ENCODE measurements at regions not wholly inside any gene's neighbourhood (a gene's known extent, or its start where the extent isn't known, plus 50 kb on each side); places are given as distances from the start of the nearest gene placed in this dataset.

DNA sequence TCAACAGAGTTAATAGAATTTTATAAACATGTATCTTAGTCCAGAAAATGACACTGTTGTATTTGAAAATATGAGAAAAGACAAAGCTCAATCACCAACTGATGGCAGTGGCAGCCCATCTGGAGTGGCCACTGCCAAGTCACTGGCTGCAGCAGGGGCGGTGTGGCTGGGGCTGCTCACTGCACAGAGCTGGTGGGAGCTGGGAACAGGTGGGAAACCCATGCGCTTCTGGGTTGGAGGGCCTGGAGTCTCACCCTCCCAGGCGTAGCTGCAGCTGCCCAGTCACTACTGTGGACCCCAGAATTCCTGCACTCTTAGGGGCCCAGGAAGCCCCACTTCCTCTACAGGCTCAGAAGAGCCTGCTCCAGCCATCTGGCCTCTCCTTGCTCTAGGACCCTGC is 251.8 kb upstream of the NDST4 start:
- no peak overlapping the region for H2AFZ ChIP-seq (ENCODE audit: low read length)
- H3K79me2 ChIP-seq (ENCODE audit: insufficient read depth, low read length) = no peaks in the 10 kb centered on the region
- DNase-seq (ENCODE audit: insufficient read length, low spot score, missing footprints) = no peak
- no peaks in the 10 kb centered on the region for H3K4me1 ChIP-seq (ENCODE audit: insufficient read depth, low read length)
- no peak overlapping the region for H3K4me2 ChIP-seq (ENCODE audit: insufficient read depth, low read length)
- H3K36me3 ChIP-seq (ENCODE audit: insufficient read depth, low read length) = no peaks in the 10 kb centered on the region
- TF ChIP-seq, protein P1, sequence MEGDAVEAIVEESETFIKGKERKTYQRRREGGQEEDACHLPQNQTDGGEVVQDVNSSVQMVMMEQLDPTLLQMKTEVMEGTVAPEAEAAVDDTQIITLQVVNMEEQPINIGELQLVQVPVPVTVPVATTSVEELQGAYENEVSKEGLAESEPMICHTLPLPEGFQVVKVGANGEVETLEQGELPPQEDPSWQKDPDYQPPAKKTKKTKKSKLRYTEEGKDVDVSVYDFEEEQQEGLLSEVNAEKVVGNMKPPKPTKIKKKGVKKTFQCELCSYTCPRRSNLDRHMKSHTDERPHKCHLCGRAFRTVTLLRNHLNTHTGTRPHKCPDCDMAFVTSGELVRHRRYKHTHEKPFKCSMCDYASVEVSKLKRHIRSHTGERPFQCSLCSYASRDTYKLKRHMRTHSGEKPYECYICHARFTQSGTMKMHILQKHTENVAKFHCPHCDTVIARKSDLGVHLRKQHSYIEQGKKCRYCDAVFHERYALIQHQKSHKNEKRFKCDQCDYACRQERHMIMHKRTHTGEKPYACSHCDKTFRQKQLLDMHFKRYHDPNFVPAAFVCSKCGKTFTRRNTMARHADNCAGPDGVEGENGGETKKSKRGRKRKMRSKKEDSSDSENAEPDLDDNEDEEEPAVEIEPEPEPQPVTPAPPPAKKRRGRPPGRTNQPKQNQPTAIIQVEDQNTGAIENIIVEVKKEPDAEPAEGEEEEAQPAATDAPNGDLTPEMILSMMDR (IDR thresholded peaks at IDR 0.05; ENCODE audit: extremely low read depth, low read depth, low read length) = no peak
- no peak overlapping the region for H3K4me3 ChIP-seq (ENCODE audit: insufficient read depth, low read length)
- H4K20me1 ChIP-seq (ENCODE audit: insufficient read depth, low read length) = no peaks in the 10 kb centered on the region
- H3K27me3 ChIP-seq (ENCODE audit: insufficient read depth, low read length) = no peaks in the 10 kb centered on the region
- peaks cover 4% of the 10 kb centered on the region for H3K9me3 ChIP-seq (ENCODE audit: low read depth, low read length)
- H3K27ac ChIP-seq (ENCODE audit: low read depth, low read length) = no peak overlapping the region

DNA sequence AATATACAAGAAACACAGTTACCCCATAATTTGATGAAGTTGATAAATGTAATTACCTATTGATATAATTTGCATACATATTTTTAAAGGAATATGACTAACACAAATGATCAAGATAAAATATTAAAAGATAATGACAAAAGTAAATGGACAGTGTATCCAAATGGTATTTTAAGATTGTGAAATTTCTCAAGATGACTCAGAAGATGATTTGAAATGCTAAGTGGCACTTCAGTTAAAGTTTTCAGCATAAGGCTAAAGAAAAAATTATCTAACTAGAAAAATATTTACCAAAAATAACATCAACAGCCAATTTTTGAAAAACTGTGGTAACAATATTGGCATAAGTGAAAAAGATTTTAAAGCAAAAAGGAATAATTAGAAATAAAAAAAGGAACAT is 248.4 kb upstream of the NDST4 start:
- no peaks in the 10 kb centered on the region for H3K4me1 ChIP-seq (ENCODE audit: insufficient read depth, low read length)
- TF ChIP-seq, protein P1 (IDR thresholded peaks at IDR 0.05; ENCODE audit: extremely low read depth, low read depth, low read length) = no peak
- DNase-seq (ENCODE audit: insufficient read length, low spot score, missing footprints) = no peak
- no peaks in the 10 kb centered on the region for H3K27me3 ChIP-seq (ENCODE audit: insufficient read depth, low read length)
- no peak overlapping the region for H3K4me3 ChIP-seq (ENCODE audit: insufficient read depth, low read length)
- peaks cover 5% of the 10 kb centered on the region for H3K9me3 ChIP-seq (ENCODE audit: low read depth, low read length)
- H3K4me2 ChIP-seq (ENCODE audit: insufficient read depth, low read length) = no peak overlapping the region
- H3K27ac ChIP-seq (ENCODE audit: low read depth, low read length) = no peak overlapping the region
- no peaks in the 10 kb centered on the region for H4K20me1 ChIP-seq (ENCODE audit: insufficient read depth, low read length)
- no peaks in the 10 kb centered on the region for H3K79me2 ChIP-seq (ENCODE audit: insufficient read depth, low read length)
- no peaks in the 10 kb centered on the region for H3K36me3 ChIP-seq (ENCODE audit: insufficient read depth, low read length)
- no peak overlapping the region for H2AFZ ChIP-seq (ENCODE audit: low read length)

DNA sequence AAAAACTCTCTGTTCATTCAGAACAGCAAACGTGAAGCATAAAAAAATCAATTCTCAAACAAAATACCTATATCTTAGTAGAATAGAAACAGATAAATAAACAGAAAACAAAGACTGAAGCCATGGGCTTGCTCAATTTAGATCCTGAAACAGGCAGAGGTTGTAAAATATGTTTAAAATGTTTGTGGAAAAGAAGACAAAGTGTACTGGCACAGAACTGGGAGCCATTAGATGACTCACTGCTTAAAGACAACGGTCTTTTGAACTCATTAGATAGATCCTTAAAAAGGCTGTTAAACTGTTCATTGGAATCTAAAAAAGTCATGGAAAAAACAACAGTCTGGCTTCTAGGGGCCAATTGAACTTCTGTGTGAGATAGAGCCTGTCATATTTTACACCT is 247.0 kb upstream of the NDST4 start:
- no peak for DNase-seq (ENCODE audit: insufficient read length, low spot score, missing footprints)
- Histone ChIP-seq H3K9me3 (ENCODE audit: low read depth, low read length) (peaks cover 6% of the 10 kb centered on the region), H4K20me1 (ENCODE audit: insufficient read depth, low read length) (no peaks in the 10 kb centered on the region), H3K4me1 (ENCODE audit: insufficient read depth, low read length) (no peaks in the 10 kb centered on the region), H3K4me2 (ENCODE audit: insufficient read depth, low read length) (no peak overlapping the region), H3K27ac (ENCODE audit: low read depth, low read length) (no peak overlapping the region), H3K79me2 (ENCODE audit: insufficient read depth, low read length) (no peaks in the 10 kb centered on the region), H2AFZ (ENCODE audit: low read length) (no peak overlapping the region), H3K27me3 (ENCODE audit: insufficient read depth, low read length) (no peaks in the 10 kb centered on the region), H3K36me3 (ENCODE audit: insufficient read depth, low read length) (no peaks in the 10 kb centered on the region), H3K4me3 (ENCODE audit: insufficient read depth, low read length) (no peak overlapping the region)
- TF ChIP-seq, protein P1 (IDR thresholded peaks at IDR 0.05; ENCODE audit: extremely low read depth, low read depth, low read length) = no peak

DNA sequence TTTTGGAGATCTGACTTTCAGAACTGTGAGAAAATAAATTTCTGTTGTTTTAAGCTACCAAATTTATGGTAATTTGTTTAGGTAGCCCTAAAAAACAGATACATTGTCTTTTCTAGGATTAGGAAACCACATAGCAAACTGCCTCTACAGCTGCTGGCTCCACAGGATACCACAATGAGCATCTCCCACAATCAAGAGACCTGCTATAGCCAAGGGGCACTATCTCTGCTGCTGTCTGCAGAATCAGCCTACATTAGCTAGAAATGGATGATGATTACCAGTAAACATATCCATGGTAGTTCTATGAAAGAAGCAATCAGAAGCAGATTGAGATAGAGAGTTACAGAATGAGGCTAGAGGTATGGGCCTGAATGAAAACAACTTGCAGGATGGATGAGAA is 244.4 kb upstream of the NDST4 start:
- Histone ChIP-seq H2AFZ (ENCODE audit: low read length) (no peak overlapping the region), H3K4me3 (ENCODE audit: insufficient read depth, low read length) (no peak overlapping the region), H4K20me1 (ENCODE audit: insufficient read depth, low read length) (no peaks in the 10 kb centered on the region), H3K4me2 (ENCODE audit: insufficient read depth, low read length) (no peak overlapping the region), H3K4me1 (ENCODE audit: insufficient read depth, low read length) (no peaks in the 10 kb centered on the region), H3K36me3 (ENCODE audit: insufficient read depth, low read length) (no peaks in the 10 kb centered on the region), H3K27me3 (ENCODE audit: insufficient read depth, low read length) (no peaks in the 10 kb centered on the region), H3K27ac (ENCODE audit: low read depth, low read length) (no peak overlapping the region), H3K9me3 (ENCODE audit: low read depth, low read length) (peaks cover 11% of the 10 kb centered on the region), H3K79me2 (ENCODE audit: insufficient read depth, low read length) (no peaks in the 10 kb centered on the region)
- TF ChIP-seq, protein P1 (IDR thresholded peaks at IDR 0.05; ENCODE audit: extremely low read depth, low read depth, low read length) = no peak
- no peak for DNase-seq (ENCODE audit: insufficient read length, low spot score, missing footprints)

Measured in osteoblast (primary cell).